Osteoblast (primary cell): ENCODE measurements at regions not wholly inside any gene's neighbourhood (a gene's known extent, or its start where the extent isn't known, plus 50 kb on each side); places are given as distances from the start of the nearest gene placed in this dataset.

Experiments
- DNase-seq: peaks from one replicate; pipeline ENCODE4 v3.0.0; 2011; ENCODE audit warnings: low spot score, mixed read lengths; ENCODE audit not compliant: insufficient read length; ENCODE audit errors: missing footprints
- H2AFZ ChIP-seq: 2 replicates; pipeline ENCODE4 v1.6.0; 2011; ENCODE audit warnings: mild to moderate bottlenecking, low read length
- H3K27ac ChIP-seq: 2 replicates; pipeline ENCODE4 v1.5.1; 2011; ENCODE audit warnings: mild to moderate bottlenecking, low read depth, low read length, moderate library complexity
- H3K27me3 ChIP-seq: 2 replicates; pipeline ENCODE4 v1.6.0; 2012; ENCODE audit warnings: mild to moderate bottlenecking, control low read depth, inconsistent platforms, low read length, moderate library complexity; ENCODE audit not compliant: insufficient read depth
- H3K36me3 ChIP-seq: 2 replicates; pipeline ENCODE4 v1.5.1; 2011; ENCODE audit warnings: mild to moderate bottlenecking, low read length, control low read depth, moderate library complexity; ENCODE audit not compliant: insufficient read depth
- H3K4me1 ChIP-seq: 2 replicates; pipeline ENCODE4 v1.5.1; 2011; ENCODE audit warnings: mild to moderate bottlenecking, low read length, control low read depth, moderate library complexity; ENCODE audit not compliant: insufficient read depth
- H3K4me2 ChIP-seq: 2 replicates; pipeline ENCODE4 v1.6.0; 2011; ENCODE audit warnings: mild to moderate bottlenecking, low read length; ENCODE audit not compliant: insufficient read depth
- H3K4me3 ChIP-seq: fragments of 200-600 bp; sonication (generic); 3 replicates; pipeline ENCODE4 v1.5.1; 2012; ENCODE audit warnings: mild to moderate bottlenecking, low read length, inconsistent platforms; ENCODE audit not compliant: insufficient read depth
- H3K79me2 ChIP-seq: 2 replicates; pipeline ENCODE4 v1.6.0; 2012; ENCODE audit warnings: mild to moderate bottlenecking, low read length, control low read depth, inconsistent platforms; ENCODE audit not compliant: insufficient read depth
- H3K9me3 ChIP-seq: 2 replicates; pipeline ENCODE4 v1.5.1; 2011; ENCODE audit warnings: low read depth, low read length, control low read depth
- H4K20me1 ChIP-seq: 2 replicates; pipeline ENCODE4 v1.6.0; 2012; ENCODE audit warnings: mild to moderate bottlenecking, low read length, control low read depth; ENCODE audit not compliant: insufficient read depth
- TF ChIP-seq, protein P1 (sequence below): IDR thresholded peaks from 2 replicates; pipeline ENCODE4 v1.5.1; 2011; ENCODE audit warnings: mild to moderate bottlenecking, low read depth, low read length, moderate library complexity; ENCODE audit errors: extremely low read depth

DNA sequence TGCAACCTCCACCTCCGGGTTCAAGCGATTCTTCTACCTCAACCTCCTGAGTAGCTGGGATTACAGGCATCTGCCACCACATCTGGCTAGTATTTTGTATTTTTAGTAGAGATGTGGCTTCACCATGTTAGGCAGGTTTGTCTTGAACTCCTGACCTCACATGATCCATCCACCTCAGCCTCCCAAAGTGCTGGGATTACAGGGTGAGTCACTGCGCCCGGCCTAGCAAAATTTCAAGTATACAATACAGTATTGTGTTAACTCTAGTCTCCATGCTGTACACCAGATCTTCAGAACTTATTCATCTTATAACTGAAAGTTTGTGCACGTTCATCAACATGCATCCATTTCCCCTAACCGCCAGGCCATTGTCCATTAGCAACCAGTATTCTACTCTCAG, 115.1 kb upstream of the MDGA2 start:
- H3K4me1 ChIP-seq: no peaks in the 10 kb centered on the region
- no peak overlapping the region for H3K4me2 ChIP-seq
- TF ChIP-seq, protein P1, sequence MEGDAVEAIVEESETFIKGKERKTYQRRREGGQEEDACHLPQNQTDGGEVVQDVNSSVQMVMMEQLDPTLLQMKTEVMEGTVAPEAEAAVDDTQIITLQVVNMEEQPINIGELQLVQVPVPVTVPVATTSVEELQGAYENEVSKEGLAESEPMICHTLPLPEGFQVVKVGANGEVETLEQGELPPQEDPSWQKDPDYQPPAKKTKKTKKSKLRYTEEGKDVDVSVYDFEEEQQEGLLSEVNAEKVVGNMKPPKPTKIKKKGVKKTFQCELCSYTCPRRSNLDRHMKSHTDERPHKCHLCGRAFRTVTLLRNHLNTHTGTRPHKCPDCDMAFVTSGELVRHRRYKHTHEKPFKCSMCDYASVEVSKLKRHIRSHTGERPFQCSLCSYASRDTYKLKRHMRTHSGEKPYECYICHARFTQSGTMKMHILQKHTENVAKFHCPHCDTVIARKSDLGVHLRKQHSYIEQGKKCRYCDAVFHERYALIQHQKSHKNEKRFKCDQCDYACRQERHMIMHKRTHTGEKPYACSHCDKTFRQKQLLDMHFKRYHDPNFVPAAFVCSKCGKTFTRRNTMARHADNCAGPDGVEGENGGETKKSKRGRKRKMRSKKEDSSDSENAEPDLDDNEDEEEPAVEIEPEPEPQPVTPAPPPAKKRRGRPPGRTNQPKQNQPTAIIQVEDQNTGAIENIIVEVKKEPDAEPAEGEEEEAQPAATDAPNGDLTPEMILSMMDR: no peak
- peaks cover 2% of the 10 kb centered on the region for H3K9me3 ChIP-seq
- no peaks in the 10 kb centered on the region for H4K20me1 ChIP-seq
- no peak for DNase-seq
- no peak overlapping the region for H3K27ac ChIP-seq
- H3K79me2 ChIP-seq: no peaks in the 10 kb centered on the region
- H3K36me3 ChIP-seq: no peaks in the 10 kb centered on the region
- no peak overlapping the region for H3K4me3 ChIP-seq
- no peaks in the 10 kb centered on the region for H3K27me3 ChIP-seq
- H2AFZ ChIP-seq: no peak overlapping the region

DNA sequence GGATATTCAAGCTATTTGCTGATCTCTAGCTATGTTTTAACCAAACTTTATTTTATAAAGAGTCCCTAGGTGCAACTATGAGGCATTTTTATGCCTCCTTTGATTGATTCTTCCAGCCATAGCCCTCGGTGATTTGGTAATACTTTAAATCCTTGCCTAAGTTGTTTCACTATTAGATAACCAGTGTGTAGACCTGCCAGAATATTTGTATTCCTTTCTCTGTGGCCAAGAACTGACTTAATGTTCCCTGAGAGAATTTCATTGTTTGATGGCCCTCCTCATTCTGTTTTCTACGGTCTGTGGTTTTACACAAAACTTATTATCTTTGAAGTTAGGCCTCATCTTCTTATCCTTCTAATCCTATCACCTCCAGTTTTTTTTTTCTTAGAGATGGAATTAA, 109.7 kb upstream of the MDGA2 start:
- no peak for DNase-seq

DNA sequence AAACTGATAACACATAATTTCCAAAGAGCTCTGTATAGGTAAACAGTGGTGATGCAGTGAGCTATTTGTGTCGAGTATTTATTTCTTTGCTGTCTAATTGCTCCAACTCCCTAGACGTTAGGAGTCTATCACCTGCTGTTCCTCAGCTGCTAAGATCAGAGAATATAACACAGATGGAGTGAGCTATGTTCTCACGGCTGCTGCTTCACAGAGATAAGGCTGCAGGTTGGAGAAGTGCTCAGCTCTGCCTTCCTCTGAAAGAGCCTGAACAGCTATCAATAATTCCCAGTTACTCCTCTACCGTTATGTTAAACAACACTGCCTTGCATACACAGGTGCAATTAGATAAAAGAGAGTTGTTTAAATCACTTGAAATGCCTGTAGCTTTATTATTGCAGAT, 103.2 kb upstream of the MDGA2 start:
- Histone ChIP-seq H3K27ac (no peak overlapping the region), H3K4me3 (no peak overlapping the region), H3K27me3 (no peaks in the 10 kb centered on the region), H3K4me1 (no peaks in the 10 kb centered on the region), H4K20me1 (no peaks in the 10 kb centered on the region), H2AFZ (no peak overlapping the region), H3K79me2 (no peaks in the 10 kb centered on the region), H3K4me2 (no peak overlapping the region), H3K36me3 (no peaks in the 10 kb centered on the region), H3K9me3 (peaks cover 3% of the 10 kb centered on the region)
- TF ChIP-seq, protein P1: no peak
- DNase-seq: no peak

More for the DNA sequence above, 109.7 kb upstream of the MDGA2 start:
- H3K27ac ChIP-seq: no peak overlapping the region
- no peaks in the 10 kb centered on the region for H3K4me1 ChIP-seq
- H3K9me3 ChIP-seq: peaks cover 3% of the 10 kb centered on the region
- TF ChIP-seq, protein P1: no peak
- H3K4me3 ChIP-seq: no peak overlapping the region
- no peaks in the 10 kb centered on the region for H3K36me3 ChIP-seq
- no peaks in the 10 kb centered on the region for H3K79me2 ChIP-seq
- H4K20me1 ChIP-seq: no peaks in the 10 kb centered on the region
- H3K4me2 ChIP-seq: no peak overlapping the region
- H2AFZ ChIP-seq: no peak overlapping the region
- no peaks in the 10 kb centered on the region for H3K27me3 ChIP-seq

DNA sequence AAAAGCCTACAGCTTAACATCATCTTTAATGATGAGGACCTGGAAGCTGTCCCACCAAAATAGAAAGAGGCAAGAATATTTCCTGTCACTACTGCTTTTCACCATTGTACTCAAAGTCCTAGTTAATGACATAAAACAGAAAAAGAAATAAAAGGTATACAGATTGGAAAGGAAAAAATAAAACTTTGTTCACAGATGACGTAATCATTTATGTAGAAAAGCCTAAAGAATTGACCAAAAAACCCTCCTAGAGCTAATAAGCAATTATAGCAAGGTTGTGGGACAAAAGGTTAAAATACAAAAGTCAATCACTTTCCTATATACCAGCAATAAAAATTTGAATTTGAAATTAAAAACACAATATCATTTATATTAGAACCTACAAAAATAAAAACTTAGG, 97.2 kb upstream of the MDGA2 start:
- H3K79me2 ChIP-seq: no peaks in the 10 kb centered on the region
- no peaks in the 10 kb centered on the region for H4K20me1 ChIP-seq
- no peaks in the 10 kb centered on the region for H3K9me3 ChIP-seq
- no peak overlapping the region for H3K27ac ChIP-seq
- H2AFZ ChIP-seq: no peak overlapping the region
- DNase-seq: no peak
- H3K4me2 ChIP-seq: no peak overlapping the region
- no peaks in the 10 kb centered on the region for H3K27me3 ChIP-seq
- no peaks in the 10 kb centered on the region for H3K4me1 ChIP-seq
- TF ChIP-seq, protein P1: no peak
- no peak overlapping the region for H3K4me3 ChIP-seq
- no peaks in the 10 kb centered on the region for H3K36me3 ChIP-seq
